ACHN (cell line): ENCODE measurements at regions not wholly inside any gene's neighbourhood (a gene's known extent, or its start where the extent isn't known, plus 50 kb on each side); places are given as distances from the start of the nearest gene placed in this dataset.
"Not testable (repeated sequence)": the region's sequence is repeated elsewhere in the genome, so short reads cannot be mapped to it uniquely, and the experiment has no call there.

Experiments
- DNase-seq: peaks from one replicate; pipeline ENCODE4 v3.0.0-alpha.2; 2015
- in situ Hi-C: cut with HindIII; loops from 2 replicates; pipeline ENCODE4 v1.10.0; 2017; ENCODE audit warnings: low sequenced_read_pairs, low pct_ligation_motif_present, low pct_unique_long_range_greater_than_20kb

- in situ Hi-C loops, result no loop called here
- no peak for DNase-seq
These were observed 182.5 kb upstream of the C11orf58 start for GRCh38 chr11:16555956-16556355.

- in situ Hi-C loops, result no loop called here
These were observed 184.1 kb upstream of the C11orf58 start for GRCh38 chr11:16554361-16554760.

GRCh38 chr11:16547879-16548278 lies 190.6 kb upstream of the C11orf58 start:
- in situ Hi-C loops, result no loop called here
- DNase-seq, result no peak

More at GRCh38 chr11:16554361-16554760, 184.1 kb upstream of the C11orf58 start:
- DNase-seq, result no peak

- no peak for DNase-seq
- in situ Hi-C loops, result no loop called here
These were observed 187.3 kb upstream of the SOX6 start for GRCh38 chr11:16543642-16544041.

GRCh38 chr11:16542353-16542752 lies 186.0 kb upstream of the SOX6 start:
- DNase-seq, result no peak
- in situ Hi-C loops, result no loop called here

GRCh38 chr11:16536513-16536912 lies 180.2 kb upstream of the SOX6 start:
- in situ Hi-C loops, result no loop called here
- no peak for DNase-seq

GRCh38 chr11:16528639-16529038 lies 172.3 kb upstream of the SOX6 start:
- no peak for DNase-seq
- in situ Hi-C loops, result no loop called here

- in situ Hi-C loops, result no loop called here
- no peak for DNase-seq
These were observed 171.3 kb upstream of the SOX6 start for GRCh38 chr11:16527525-16528246.

- DNase-seq, result no peak
- in situ Hi-C loops, result no loop called here
These were observed 170.6 kb upstream of the SOX6 start for GRCh38 chr11:16526947-16527346.

- in situ Hi-C loops, DNase-seq: not testable (repeated sequence)
These were observed 164.4 kb upstream of the SOX6 start for GRCh38 chr11:16520713-16521112.

- in situ Hi-C loops, result no loop called here
- DNase-seq, result no peak
These were observed 156.5 kb upstream of the SOX6 start for GRCh38 chr11:16512899-16513241.

- no peak for DNase-seq
- in situ Hi-C loops, result no loop called here
These were observed 156.0 kb upstream of the SOX6 start for GRCh38 chr11:16512198-16512898.

- in situ Hi-C loops, result no loop called here
- peak; percentile 46 for DNase-seq
These were observed 155.1 kb upstream of the SOX6 start for GRCh38 chr11:16511116-16512114.

- no peak for DNase-seq
- in situ Hi-C loops, result no loop called here
These were observed 149.1 kb upstream of the SOX6 start for GRCh38 chr11:16505481-16505880.

- DNase-seq, in situ Hi-C loops: not testable (repeated sequence)
These were observed 147.5 kb upstream of the SOX6 start for GRCh38 chr11:16503891-16504290.

GRCh38 chr11:16494918-16495691 lies 138.8 kb upstream of the SOX6 start:
- DNase-seq, result no peak
- in situ Hi-C loops, result no loop called here

GRCh38 chr11:16484434-16484833 lies 128.1 kb upstream of the SOX6 start:
- DNase-seq, result no peak
- in situ Hi-C loops, result no loop called here

- no peak for DNase-seq
- in situ Hi-C loops, result no loop called here
These were observed 118.3 kb upstream of the SOX6 start for GRCh38 chr11:16474659-16475058.
